GM12874 (cell line): ENCODE measurements at regions not wholly inside any gene's neighbourhood (a gene's known extent, or its start where the extent isn't known, plus 50 kb on each side); places are given as distances from the start of the nearest gene placed in this dataset.

ENCODE experiments used
- CTCF ChIP-seq: IDR thresholded peaks from 2 replicates; pipeline ENCODE4 v1.5.1; 2011; ENCODE audit warnings: low read depth, mild to moderate bottlenecking, control low read depth, low read length, moderate library complexity; ENCODE audit not compliant: insufficient read depth

- TF ChIP-seq CTCF = no peak
These were observed 144.6 kb downstream of the TPH2 start for GRCh38 chr12:72082986-72083820.

- TF ChIP-seq CTCF = no peak
These were observed 145.4 kb downstream of the TPH2 start for GRCh38 chr12:72084061-72084460.

- no peak for TF ChIP-seq CTCF
These were observed 146.2 kb downstream of the TPH2 start for GRCh38 chr12:72084880-72085279.

- no peak for TF ChIP-seq CTCF
These were observed 151.0 kb downstream of the TPH2 start for GRCh38 chr12:72089678-72090077.

- TF ChIP-seq CTCF = no peak
These were observed 154.8 kb downstream of the TPH2 start for GRCh38 chr12:72093424-72093823.

GRCh38 chr12:72093930-72094329, 155.3 kb downstream of the TPH2 start:
- TF ChIP-seq CTCF = no peak

GRCh38 chr12:72094490-72094889, 155.8 kb downstream of the TPH2 start:
- TF ChIP-seq CTCF = no peak
